SK-N-SH (cell line): ENCODE measurements at regions not wholly inside any gene's neighbourhood (a gene's known extent, or its start where the extent isn't known, plus 50 kb on each side); places are given as distances from the start of the nearest gene placed in this dataset.

Experiments used
- EP300 ChIP-seq, 2 experiments: IDR thresholded peaks; 2 replicates each; pipeline versions ENCODE4 v1.4.0 to v1.6.1; 2012; ENCODE audit warnings: borderline replicate concordance in 1 of 2, low read depth in 1 of 2, low read length in 1 of 2
- EZH2phosphoT487 ChIP-seq: fragments of 200-600 bp; sonication (generic); IDR thresholded peaks from 2 replicates; pipeline ENCODE4 v1.6.1; 2017; ENCODE audit warnings: low read depth, mixed run types, mild to moderate bottlenecking, antibody characterized with exemption, moderate library complexity, borderline replicate concordance
- FOSL2 ChIP-seq: IDR thresholded peaks from 2 replicates; pipeline ENCODE4 v1.4.0; 2012; ENCODE audit warnings: low read depth, mild to moderate bottlenecking, moderate library complexity, borderline replicate concordance
- GABPA ChIP-seq: IDR thresholded peaks from 2 replicates; pipeline ENCODE4 v1.4.0; 2012; ENCODE audit warnings: low read depth, mild to moderate bottlenecking
- MEF2A ChIP-seq: IDR thresholded peaks from 2 replicates; pipeline ENCODE4 v1.4.0; 2012; ENCODE audit warnings: low read depth, borderline replicate concordance
- POLR2AphosphoS5 ChIP-seq: IDR thresholded peaks from 2 replicates; pipeline ENCODE4 v1.6.1; 2012; ENCODE audit warnings: low read depth, low read length
- RFX5 ChIP-seq: IDR thresholded peaks from 2 replicates; pipeline ENCODE4 v1.6.1; 2012; ENCODE audit warnings: mild to moderate bottlenecking, improper control_type of control experiment, low read length
- RXRA ChIP-seq: IDR thresholded peaks from 2 replicates; pipeline ENCODE4 v1.4.0; 2012; ENCODE audit warnings: low read depth, mild to moderate bottlenecking, borderline replicate concordance
- SMC3 ChIP-seq: IDR thresholded peaks from 2 replicates; pipeline ENCODE4 v1.6.1; 2012; ENCODE audit warnings: low read depth, low read length, improper control_type of control experiment
- TEAD4 ChIP-seq: IDR thresholded peaks from 2 replicates; pipeline ENCODE4 v1.4.0; 2012; ENCODE audit warnings: mild to moderate bottlenecking, borderline replicate concordance; ENCODE audit not compliant: insufficient read depth
- TF ChIP-seq, protein P1 (sequence below): fragments of 200-600 bp; sonication (generic); IDR thresholded peaks from 2 replicates; pipeline ENCODE4 v1.6.1; 2017; ENCODE audit warnings: antibody characterized with exemption, mild to moderate bottlenecking, moderate library complexity
- TF ChIP-seq, protein P2 (sequence below): IDR thresholded peaks from 2 replicates; pipeline ENCODE4 v1.4.0; 2012; ENCODE audit warnings: low read depth, borderline replicate concordance

GRCh38 chr13:109647699-109648098 lies 138.7 kb downstream of the IRS2 start:
- TF ChIP-seq, protein P1, sequence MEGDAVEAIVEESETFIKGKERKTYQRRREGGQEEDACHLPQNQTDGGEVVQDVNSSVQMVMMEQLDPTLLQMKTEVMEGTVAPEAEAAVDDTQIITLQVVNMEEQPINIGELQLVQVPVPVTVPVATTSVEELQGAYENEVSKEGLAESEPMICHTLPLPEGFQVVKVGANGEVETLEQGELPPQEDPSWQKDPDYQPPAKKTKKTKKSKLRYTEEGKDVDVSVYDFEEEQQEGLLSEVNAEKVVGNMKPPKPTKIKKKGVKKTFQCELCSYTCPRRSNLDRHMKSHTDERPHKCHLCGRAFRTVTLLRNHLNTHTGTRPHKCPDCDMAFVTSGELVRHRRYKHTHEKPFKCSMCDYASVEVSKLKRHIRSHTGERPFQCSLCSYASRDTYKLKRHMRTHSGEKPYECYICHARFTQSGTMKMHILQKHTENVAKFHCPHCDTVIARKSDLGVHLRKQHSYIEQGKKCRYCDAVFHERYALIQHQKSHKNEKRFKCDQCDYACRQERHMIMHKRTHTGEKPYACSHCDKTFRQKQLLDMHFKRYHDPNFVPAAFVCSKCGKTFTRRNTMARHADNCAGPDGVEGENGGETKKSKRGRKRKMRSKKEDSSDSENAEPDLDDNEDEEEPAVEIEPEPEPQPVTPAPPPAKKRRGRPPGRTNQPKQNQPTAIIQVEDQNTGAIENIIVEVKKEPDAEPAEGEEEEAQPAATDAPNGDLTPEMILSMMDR, result no peak
- no peak for TF ChIP-seq RFX5
- no peak for TF ChIP-seq POLR2AphosphoS5
- no peak for TF ChIP-seq EP300 (IDR thresholded peaks at IDR 0.05; ENCODE audit: borderline replicate concordance in 1 of 2, low read depth in 1 of 2, low read length in 1 of 2)
- TF ChIP-seq SMC3, result no peak
- no peak for TF ChIP-seq RXRA
- no peak for TF ChIP-seq EZH2phosphoT487
- TF ChIP-seq MEF2A, result no peak
- TF ChIP-seq TEAD4, result no peak
- TF ChIP-seq, protein P2, sequence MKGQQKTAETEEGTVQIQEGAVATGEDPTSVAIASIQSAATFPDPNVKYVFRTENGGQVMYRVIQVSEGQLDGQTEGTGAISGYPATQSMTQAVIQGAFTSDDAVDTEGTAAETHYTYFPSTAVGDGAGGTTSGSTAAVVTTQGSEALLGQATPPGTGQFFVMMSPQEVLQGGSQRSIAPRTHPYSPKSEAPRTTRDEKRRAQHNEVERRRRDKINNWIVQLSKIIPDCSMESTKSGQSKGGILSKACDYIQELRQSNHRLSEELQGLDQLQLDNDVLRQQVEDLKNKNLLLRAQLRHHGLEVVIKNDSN, result no peak
- no peak for TF ChIP-seq FOSL2
- no peak for TF ChIP-seq GABPA
